ENCODE measurements at regions not wholly inside any gene's neighbourhood (a gene's known extent, or its start where the extent isn't known, plus 50 kb on each side); places are given as distances from the start of the nearest gene placed in this dataset.

DNA sequence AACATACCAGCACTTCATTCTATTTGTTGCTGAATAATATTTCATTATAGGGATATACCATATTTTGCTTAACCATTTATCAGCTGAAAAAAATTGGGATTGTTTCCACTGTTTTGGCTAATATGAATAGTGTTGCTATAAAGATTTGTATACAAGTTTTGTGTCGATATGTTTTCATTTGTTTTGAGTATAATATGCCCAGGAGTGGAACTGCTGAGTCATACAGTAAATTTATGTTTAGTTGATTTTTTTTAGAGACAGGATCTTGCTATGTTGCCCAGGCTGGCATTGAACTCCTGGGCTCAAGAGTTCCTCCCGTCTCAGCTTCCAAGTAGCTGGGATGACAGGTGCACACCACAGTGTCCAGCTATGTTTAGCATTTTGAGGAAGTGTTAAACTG is 131.5 kb upstream of the TMCC3 start:
- Mint-ChIP-seq H3K9me3 (ENCODE audit: unreplicated experiment) (peaks cover 7% of the 10 kb centered on the region), H3K27ac (ENCODE audit: unreplicated experiment) (no peak overlapping the region), H3K4me1 (ENCODE audit: low read depth, unreplicated experiment) (peaks cover 2% of the 10 kb centered on the region), H3K27me3 (ENCODE audit: unreplicated experiment) (no peaks in the 10 kb centered on the region), H3K36me3 (ENCODE audit: unreplicated experiment) (no peaks in the 10 kb centered on the region), H3K4me3 (ENCODE audit: unreplicated experiment) (no peak overlapping the region)
- no peak for TF ChIP-seq CTCF (IDR thresholded peaks at IDR 0.05; ENCODE audit: partially characterized antibody, unreplicated experiment)
- no peak for DNase-seq

- TF ChIP-seq CTCF (IDR thresholded peaks at IDR 0.05; ENCODE audit: partially characterized antibody, unreplicated experiment): no peak
- no peak for DNase-seq
- no peak overlapping the region for H3K27ac Mint-ChIP-seq (ENCODE audit: unreplicated experiment)
- H3K36me3 Mint-ChIP-seq (ENCODE audit: unreplicated experiment): no peaks in the 10 kb centered on the region
- H3K27me3 Mint-ChIP-seq (ENCODE audit: unreplicated experiment): no peaks in the 10 kb centered on the region
- H3K4me3 Mint-ChIP-seq (ENCODE audit: unreplicated experiment): no peak overlapping the region
- H3K9me3 Mint-ChIP-seq (ENCODE audit: unreplicated experiment): peaks cover 7% of the 10 kb centered on the region
- peaks cover 2% of the 10 kb centered on the region for H3K4me1 Mint-ChIP-seq (ENCODE audit: low read depth, unreplicated experiment)
Measured at GRCh38 chr12:94779485-94779884, 129.1 kb upstream of the TMCC3 start.

DNA sequence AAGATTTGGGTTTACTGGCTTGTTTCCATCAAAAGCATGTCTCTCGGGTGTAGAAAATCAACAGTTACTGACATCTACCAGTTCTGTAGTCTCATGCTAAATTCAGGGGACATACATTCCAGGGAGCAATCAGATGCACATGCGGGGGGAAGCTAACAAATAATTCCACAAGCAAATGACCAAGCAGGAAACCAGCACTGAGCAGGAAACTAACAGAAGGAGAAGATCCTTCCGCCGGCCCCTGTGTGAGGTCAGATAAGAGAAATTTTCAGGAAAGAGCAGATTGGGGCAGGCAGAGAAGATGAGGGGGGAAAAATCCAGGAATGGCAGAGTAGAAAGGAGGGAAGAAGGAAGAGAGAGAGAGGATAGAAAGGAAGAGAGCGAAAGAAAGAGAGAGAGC is 127.6 kb upstream of the TMCC3 start:
- Mint-ChIP-seq H3K36me3 (ENCODE audit: unreplicated experiment) (no peaks in the 10 kb centered on the region), H3K4me1 (ENCODE audit: low read depth, unreplicated experiment) (peaks cover 2% of the 10 kb centered on the region), H3K4me3 (ENCODE audit: unreplicated experiment) (no peak overlapping the region), H3K27ac (ENCODE audit: unreplicated experiment) (no peak overlapping the region), H3K9me3 (ENCODE audit: unreplicated experiment) (peaks cover 7% of the 10 kb centered on the region), H3K27me3 (ENCODE audit: unreplicated experiment) (no peaks in the 10 kb centered on the region)
- TF ChIP-seq CTCF (IDR thresholded peaks at IDR 0.05; ENCODE audit: partially characterized antibody, unreplicated experiment): no peak
- no peak for DNase-seq

DNA sequence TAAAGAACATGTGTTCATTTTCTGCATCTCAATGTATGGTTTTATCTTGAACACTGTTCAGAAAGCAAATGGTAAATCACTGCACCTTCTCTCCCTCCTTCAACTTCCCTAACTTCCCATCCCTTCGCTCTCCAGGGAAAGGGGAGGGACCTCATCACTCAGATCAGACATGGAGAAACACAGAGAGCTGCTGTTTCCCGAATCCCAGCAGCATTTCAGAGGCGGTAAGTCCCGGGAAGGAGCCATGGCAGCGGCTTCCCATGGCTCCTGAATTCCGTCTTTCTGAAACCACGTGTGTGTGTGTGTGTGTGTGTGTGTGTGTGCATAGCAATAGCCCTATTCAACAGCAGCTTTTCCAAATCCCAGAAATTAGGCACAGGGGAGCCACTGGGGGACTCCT is 125.4 kb upstream of the TMCC3 start:
- Mint-ChIP-seq H3K9me3 (ENCODE audit: unreplicated experiment) (peaks cover 10% of the 10 kb centered on the region), H3K4me1 (ENCODE audit: low read depth, unreplicated experiment) (peaks cover 17% of the 10 kb centered on the region), H3K27ac (ENCODE audit: unreplicated experiment) (peak overlapping the region; percentile 1), H3K27me3 (ENCODE audit: unreplicated experiment) (peaks cover 6% of the 10 kb centered on the region), H3K36me3 (ENCODE audit: unreplicated experiment) (no peaks in the 10 kb centered on the region), H3K4me3 (ENCODE audit: unreplicated experiment) (no peak overlapping the region)
- TF ChIP-seq CTCF (IDR thresholded peaks at IDR 0.05; ENCODE audit: partially characterized antibody, unreplicated experiment): no peak
- DNase-seq: no peak

DNA sequence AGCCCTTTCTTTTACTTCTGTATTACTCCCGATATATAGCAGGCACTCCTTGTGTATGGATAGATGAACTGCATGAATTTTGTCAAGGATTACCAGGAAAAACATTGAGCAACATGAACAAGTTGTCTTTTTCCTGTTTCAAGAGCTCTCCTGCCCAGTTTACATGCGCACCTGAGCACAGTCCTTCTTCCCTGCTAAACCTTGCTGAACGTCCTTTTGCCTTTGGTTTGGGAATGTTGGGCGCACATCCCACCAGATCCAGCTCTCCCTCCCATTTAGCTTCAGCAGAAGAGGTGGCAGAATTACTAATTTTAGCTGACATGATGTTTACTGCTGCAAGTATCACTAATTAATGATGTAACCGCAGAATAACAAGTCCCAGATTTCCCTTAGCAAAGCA is 121.4 kb upstream of the TMCC3 start:
- H3K4me1 Mint-ChIP-seq (ENCODE audit: low read depth, unreplicated experiment): peaks cover 45% of the 10 kb centered on the region
- H3K36me3 Mint-ChIP-seq (ENCODE audit: unreplicated experiment): no peaks in the 10 kb centered on the region
- no peak for DNase-seq
- H3K27ac Mint-ChIP-seq (ENCODE audit: unreplicated experiment): peak overlapping the region; percentile 12
- peak overlapping the region; percentile 58 for H3K4me3 Mint-ChIP-seq (ENCODE audit: unreplicated experiment)
- H3K27me3 Mint-ChIP-seq (ENCODE audit: unreplicated experiment): peaks cover 6% of the 10 kb centered on the region
- TF ChIP-seq CTCF (IDR thresholded peaks at IDR 0.05; ENCODE audit: partially characterized antibody, unreplicated experiment): no peak
- H3K9me3 Mint-ChIP-seq (ENCODE audit: unreplicated experiment): peaks cover 14% of the 10 kb centered on the region
